ENCODE measurements at regions not wholly inside any gene's neighbourhood (a gene's known extent, or its start where the extent isn't known, plus 50 kb on each side); places are given as distances from the start of the nearest gene placed in this dataset.

GRCh38 chr3:110101361-110101760, 764.0 kb upstream of the DPPA4 start (continued):
- TF ChIP-seq, protein P1, sequence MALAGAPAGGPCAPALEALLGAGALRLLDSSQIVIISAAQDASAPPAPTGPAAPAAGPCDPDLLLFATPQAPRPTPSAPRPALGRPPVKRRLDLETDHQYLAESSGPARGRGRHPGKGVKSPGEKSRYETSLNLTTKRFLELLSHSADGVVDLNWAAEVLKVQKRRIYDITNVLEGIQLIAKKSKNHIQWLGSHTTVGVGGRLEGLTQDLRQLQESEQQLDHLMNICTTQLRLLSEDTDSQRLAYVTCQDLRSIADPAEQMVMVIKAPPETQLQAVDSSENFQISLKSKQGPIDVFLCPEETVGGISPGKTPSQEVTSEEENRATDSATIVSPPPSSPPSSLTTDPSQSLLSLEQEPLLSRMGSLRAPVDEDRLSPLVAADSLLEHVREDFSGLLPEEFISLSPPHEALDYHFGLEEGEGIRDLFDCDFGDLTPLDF (CRISPR knock-in tag; IDR thresholded peaks at IDR 0.05), result no peak
- TF ChIP-seq ZNF263 (CRISPR knock-in tag; IDR thresholded peaks at IDR 0.05; ENCODE audit: low read depth) (no peak), SP1 (CRISPR knock-in tag; conservative IDR thresholded peaks at IDR 0.05) (no peak), ZNF317 (CRISPR knock-in tag; IDR thresholded peaks at IDR 0.05; ENCODE audit: borderline replicate concordance, low read depth) (no peak), HMGA2 (CRISPR knock-in tag; IDR thresholded peaks at IDR 0.05) (no peak), SOX15 (CRISPR knock-in tag; IDR thresholded peaks at IDR 0.05) (no peak)

GRCh38 chr3:110106805-110107204, 769.5 kb upstream of the DPPA4 start:
- H3K4me3 Mint-ChIP-seq, result no peak overlapping the region
- POLR2A ChIA-PET, result no interaction called here
- H3K36me3 Mint-ChIP-seq, result peaks cover 8% of the 10 kb centered on the region; the same call in 1 of the 2 replicates
- no peak for DNase-seq (ENCODE audit: low spot score)
- H3K27me3 Mint-ChIP-seq (ENCODE audit: low read depth), result no peaks in the 10 kb centered on the region
- CTCF ChIA-PET, result no interaction called here
- no peak overlapping the region for H3K27ac Mint-ChIP-seq
- ATAC-seq, result no peak
- peaks cover 28% of the 10 kb centered on the region for H3K9me3 Mint-ChIP-seq
- peaks cover 8% of the 10 kb centered on the region for H3K4me1 Mint-ChIP-seq
- TF ChIP-seq ZNF121 (CRISPR knock-in tag; IDR thresholded peaks at IDR 0.05), result no peak
- TF ChIP-seq ESRRA (CRISPR knock-in tag; IDR thresholded peaks at IDR 0.05; ENCODE audit: borderline replicate concordance), result no peak
- TF ChIP-seq ELF4 (CRISPR knock-in tag; IDR thresholded peaks at IDR 0.05; ENCODE audit: low read depth), result no peak
- no peak for TF ChIP-seq CTCF (IDR thresholded peaks at IDR 0.05)
- no peak for TF ChIP-seq E2F4 (CRISPR knock-in tag; IDR thresholded peaks at IDR 0.05; ENCODE audit: borderline replicate concordance, low read depth)
- TF ChIP-seq, protein P1 (CRISPR knock-in tag; IDR thresholded peaks at IDR 0.05), result no peak
- TF ChIP-seq, protein P2, sequence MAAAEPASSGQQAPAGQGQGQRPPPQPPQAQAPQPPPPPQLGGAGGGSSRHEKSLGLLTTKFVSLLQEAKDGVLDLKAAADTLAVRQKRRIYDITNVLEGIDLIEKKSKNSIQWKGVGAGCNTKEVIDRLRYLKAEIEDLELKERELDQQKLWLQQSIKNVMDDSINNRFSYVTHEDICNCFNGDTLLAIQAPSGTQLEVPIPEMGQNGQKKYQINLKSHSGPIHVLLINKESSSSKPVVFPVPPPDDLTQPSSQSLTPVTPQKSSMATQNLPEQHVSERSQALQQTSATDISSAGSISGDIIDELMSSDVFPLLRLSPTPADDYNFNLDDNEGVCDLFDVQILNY (CRISPR knock-in tag; IDR thresholded peaks at IDR 0.05), result no peak
- TF ChIP-seq HMGA2 (CRISPR knock-in tag; IDR thresholded peaks at IDR 0.05), result no peak
- no peak for TF ChIP-seq IRF2 (CRISPR knock-in tag; IDR thresholded peaks at IDR 0.05; ENCODE audit: borderline replicate concordance, low read depth)
- TF ChIP-seq ETV6 (CRISPR knock-in tag; IDR thresholded peaks at IDR 0.05), result no peak
- no peak for TF ChIP-seq ZNF416 (CRISPR knock-in tag; IDR thresholded peaks at IDR 0.05)
- no peak for TF ChIP-seq ATF6 (CRISPR knock-in tag; IDR thresholded peaks at IDR 0.05)
- no peak for TF ChIP-seq ZNF423 (CRISPR knock-in tag; IDR thresholded peaks at IDR 0.05)
- TF ChIP-seq, protein P3, sequence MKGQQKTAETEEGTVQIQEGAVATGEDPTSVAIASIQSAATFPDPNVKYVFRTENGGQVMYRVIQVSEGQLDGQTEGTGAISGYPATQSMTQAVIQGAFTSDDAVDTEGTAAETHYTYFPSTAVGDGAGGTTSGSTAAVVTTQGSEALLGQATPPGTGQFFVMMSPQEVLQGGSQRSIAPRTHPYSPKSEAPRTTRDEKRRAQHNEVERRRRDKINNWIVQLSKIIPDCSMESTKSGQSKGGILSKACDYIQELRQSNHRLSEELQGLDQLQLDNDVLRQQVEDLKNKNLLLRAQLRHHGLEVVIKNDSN (CRISPR knock-in tag; IDR thresholded peaks at IDR 0.05), result no peak
- TF ChIP-seq SMAD4 (CRISPR knock-in tag; IDR thresholded peaks at IDR 0.05), result no peak
- no peak for TF ChIP-seq FOXJ3 (CRISPR knock-in tag; IDR thresholded peaks at IDR 0.05; ENCODE audit: borderline replicate concordance)

Data from WTC11 (cell line).